ENCODE measurements at regions not wholly inside any gene's neighbourhood (a gene's known extent, or its start where the extent isn't known, plus 50 kb on each side); places are given as distances from the start of the nearest gene placed in this dataset.

DNA sequence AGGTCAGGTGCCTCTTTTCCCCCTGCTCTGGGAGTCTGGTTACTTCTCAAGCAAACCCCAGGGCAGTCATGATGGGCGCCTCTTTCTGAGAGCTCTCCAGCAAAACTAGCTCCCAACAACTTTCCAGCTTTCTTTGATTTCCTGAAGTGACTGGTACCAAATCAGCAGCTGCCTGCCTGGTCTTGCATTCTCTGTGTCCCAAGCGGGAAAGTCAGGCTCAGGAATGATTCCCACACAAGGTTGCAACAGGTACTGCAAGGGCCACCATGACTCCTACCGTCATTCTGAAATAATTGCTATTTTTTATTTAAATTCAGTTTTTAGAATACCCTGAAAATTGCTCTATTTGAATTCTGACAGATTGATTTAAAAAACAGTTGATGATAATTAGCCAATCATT, 658.7 kb downstream of the SQOR start:
- H3K27me3 ChIP-seq (replicated peaks; ENCODE audit: control insufficient read depth, insufficient read depth, low read length) = no peaks in the 10 kb centered on the region
- no peaks in the 10 kb centered on the region for H3K9me3 ChIP-seq (ENCODE audit: control insufficient read depth, low read length)
- H3K36me3 ChIP-seq (ENCODE audit: control insufficient read depth, insufficient read depth, low read length, severe bottlenecking) = no peaks in the 10 kb centered on the region
- H3K4me3 ChIP-seq (ENCODE audit: low read length) = no peak overlapping the region
- DNase-seq (ENCODE audit: low read depth) = no peak
- no peaks in the 10 kb centered on the region for H3K4me1 ChIP-seq (ENCODE audit: control insufficient read depth, insufficient read depth, low read length)
- no peak overlapping the region for H3K9ac ChIP-seq (ENCODE audit: low read length)

DNA sequence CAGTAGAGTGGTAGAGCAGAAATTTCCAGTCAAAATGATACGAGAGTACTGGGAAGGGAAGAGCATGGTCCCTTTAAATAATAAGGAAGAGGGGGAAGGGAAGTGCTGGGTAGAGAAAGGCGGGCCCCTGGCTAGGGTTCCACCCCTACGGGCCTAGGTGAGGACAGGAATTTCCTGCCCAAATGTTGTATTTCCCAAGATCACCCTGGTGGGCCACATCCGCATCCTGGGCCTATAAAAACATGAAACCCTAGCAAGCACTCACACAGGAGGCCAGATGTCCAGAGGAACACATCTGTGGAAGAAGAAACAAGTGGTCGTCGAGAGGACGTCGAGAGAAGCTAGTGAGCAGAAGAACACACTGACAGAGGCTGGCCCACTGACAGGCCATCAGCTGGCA, 661.2 kb downstream of the SQOR start:
- no peaks in the 10 kb centered on the region for H3K4me1 ChIP-seq (ENCODE audit: control insufficient read depth, insufficient read depth, low read length)
- DNase-seq (ENCODE audit: low read depth) = no peak
- H3K9ac ChIP-seq (ENCODE audit: low read length) = no peak overlapping the region
- no peaks in the 10 kb centered on the region for H3K27me3 ChIP-seq (replicated peaks; ENCODE audit: control insufficient read depth, insufficient read depth, low read length)
- H3K4me3 ChIP-seq (ENCODE audit: low read length) = no peak overlapping the region
- no peaks in the 10 kb centered on the region for H3K9me3 ChIP-seq (ENCODE audit: control insufficient read depth, low read length)
- no peaks in the 10 kb centered on the region for H3K36me3 ChIP-seq (ENCODE audit: control insufficient read depth, insufficient read depth, low read length, severe bottlenecking)

DNA sequence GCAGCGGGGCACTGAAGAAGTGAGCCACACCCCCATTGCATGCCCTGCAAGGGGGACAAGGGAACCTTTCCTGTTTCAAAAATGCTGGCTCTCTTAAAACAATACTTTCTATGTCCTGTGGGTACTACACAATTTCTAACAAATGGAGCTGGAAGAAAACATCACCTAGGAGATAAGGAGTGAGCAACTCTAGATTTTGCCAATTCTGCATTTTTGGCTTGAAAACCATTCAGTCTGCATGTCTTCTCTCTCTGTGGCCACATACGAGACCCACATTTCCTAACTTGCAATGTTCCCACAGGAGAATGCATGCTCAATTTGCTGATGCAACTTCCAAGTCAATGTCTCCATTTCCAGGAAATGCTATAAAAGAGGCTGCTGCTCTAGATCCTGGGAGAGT, 662.0 kb downstream of the SQOR start:
- H3K36me3 ChIP-seq (ENCODE audit: control insufficient read depth, insufficient read depth, low read length, severe bottlenecking) = no peaks in the 10 kb centered on the region
- no peaks in the 10 kb centered on the region for H3K9me3 ChIP-seq (ENCODE audit: control insufficient read depth, low read length)
- H3K9ac ChIP-seq (ENCODE audit: low read length) = no peak overlapping the region
- H3K27me3 ChIP-seq (replicated peaks; ENCODE audit: control insufficient read depth, insufficient read depth, low read length) = no peaks in the 10 kb centered on the region
- H3K4me1 ChIP-seq (ENCODE audit: control insufficient read depth, insufficient read depth, low read length) = peaks cover 5% of the 10 kb centered on the region
- H3K4me3 ChIP-seq (ENCODE audit: low read length) = no peak overlapping the region
- DNase-seq (ENCODE audit: low read depth) = no peak

DNA sequence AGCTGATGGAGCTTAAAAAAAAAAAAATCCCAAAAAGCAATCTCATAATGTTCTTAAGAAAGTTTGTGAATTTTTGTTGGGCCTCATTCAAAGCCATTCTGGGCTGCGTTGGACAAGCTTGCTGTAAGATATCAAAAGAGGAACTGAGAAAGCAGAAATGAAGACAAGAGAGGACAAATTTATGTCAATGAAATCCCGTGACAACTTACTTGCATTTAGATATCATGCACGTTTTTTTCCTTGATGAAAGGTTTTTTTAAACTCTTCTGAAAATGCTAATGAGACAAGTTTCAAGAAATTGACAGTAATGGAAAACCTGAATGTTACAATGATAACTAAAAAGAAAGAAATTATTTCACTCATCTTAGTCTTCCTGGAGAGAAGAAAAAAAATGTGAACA, 662.9 kb downstream of the SQOR start:
- Histone ChIP-seq H3K9me3 (ENCODE audit: control insufficient read depth, low read length) (no peaks in the 10 kb centered on the region), H3K4me1 (ENCODE audit: control insufficient read depth, insufficient read depth, low read length) (peaks cover 5% of the 10 kb centered on the region), H3K4me3 (ENCODE audit: low read length) (no peak overlapping the region), H3K27me3 (replicated peaks; ENCODE audit: control insufficient read depth, insufficient read depth, low read length) (no peaks in the 10 kb centered on the region), H3K9ac (ENCODE audit: low read length) (no peak overlapping the region), H3K36me3 (ENCODE audit: control insufficient read depth, insufficient read depth, low read length, severe bottlenecking) (no peaks in the 10 kb centered on the region)
- no peak for DNase-seq (ENCODE audit: low read depth)

DNA sequence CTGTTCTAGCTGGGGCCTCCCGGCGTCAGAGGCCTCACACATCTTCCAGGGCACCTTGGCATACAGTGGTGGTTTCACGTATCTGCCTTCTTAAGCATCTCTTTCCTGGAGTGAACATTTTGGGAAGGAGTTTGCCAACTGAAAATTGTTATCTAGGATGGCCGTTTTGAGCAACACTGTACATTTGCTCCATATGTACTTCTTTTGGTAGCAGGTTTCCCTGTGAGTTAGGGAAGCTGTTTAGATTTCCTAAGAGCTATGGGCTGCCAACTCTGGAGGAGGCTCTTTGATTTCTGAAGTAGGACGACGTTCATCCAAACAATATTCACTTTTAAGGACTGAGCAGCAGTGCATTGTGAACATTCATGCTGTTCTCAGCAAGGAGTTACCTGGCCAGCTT, 665.9 kb downstream of the SQOR start:
- no peak for DNase-seq (ENCODE audit: low read depth)
- H3K4me3 ChIP-seq (ENCODE audit: low read length) = no peak overlapping the region
- no peak overlapping the region for H3K9ac ChIP-seq (ENCODE audit: low read length)
- no peaks in the 10 kb centered on the region for H3K36me3 ChIP-seq (ENCODE audit: control insufficient read depth, insufficient read depth, low read length, severe bottlenecking)
- H3K4me1 ChIP-seq (ENCODE audit: control insufficient read depth, insufficient read depth, low read length) = peaks cover 5% of the 10 kb centered on the region
- H3K9me3 ChIP-seq (ENCODE audit: control insufficient read depth, low read length) = no peaks in the 10 kb centered on the region
- peaks cover under 1% of the 10 kb centered on the region for H3K27me3 ChIP-seq (replicated peaks; ENCODE audit: control insufficient read depth, insufficient read depth, low read length)

DNA sequence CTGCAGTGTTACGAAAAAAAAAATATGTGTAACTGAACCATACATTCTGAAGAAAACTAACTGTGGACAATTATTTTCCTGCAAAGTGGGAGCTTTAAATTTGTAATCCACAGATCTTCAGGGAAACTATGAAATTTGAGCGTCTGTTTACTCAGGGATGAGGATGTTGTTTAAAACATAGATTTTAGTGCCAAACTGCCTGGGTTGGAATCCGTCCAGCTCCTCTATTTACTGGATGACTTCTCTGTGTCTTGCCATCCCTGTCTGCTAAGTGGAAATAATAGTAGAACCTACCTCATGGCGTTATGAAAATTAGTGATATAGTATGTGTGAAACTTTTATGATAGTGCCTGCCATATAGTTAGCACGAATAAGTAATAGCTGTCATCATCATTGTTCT, 666.5 kb downstream of the SQOR start:
- Histone ChIP-seq H3K4me1 (ENCODE audit: control insufficient read depth, insufficient read depth, low read length) (peaks cover 5% of the 10 kb centered on the region), H3K9me3 (ENCODE audit: control insufficient read depth, low read length) (no peaks in the 10 kb centered on the region), H3K9ac (ENCODE audit: low read length) (no peak overlapping the region), H3K27me3 (replicated peaks; ENCODE audit: control insufficient read depth, insufficient read depth, low read length) (peaks cover 6% of the 10 kb centered on the region), H3K36me3 (ENCODE audit: control insufficient read depth, insufficient read depth, low read length, severe bottlenecking) (no peaks in the 10 kb centered on the region), H3K4me3 (ENCODE audit: low read length) (no peak overlapping the region)
- DNase-seq (ENCODE audit: low read depth) = no peak

DNA sequence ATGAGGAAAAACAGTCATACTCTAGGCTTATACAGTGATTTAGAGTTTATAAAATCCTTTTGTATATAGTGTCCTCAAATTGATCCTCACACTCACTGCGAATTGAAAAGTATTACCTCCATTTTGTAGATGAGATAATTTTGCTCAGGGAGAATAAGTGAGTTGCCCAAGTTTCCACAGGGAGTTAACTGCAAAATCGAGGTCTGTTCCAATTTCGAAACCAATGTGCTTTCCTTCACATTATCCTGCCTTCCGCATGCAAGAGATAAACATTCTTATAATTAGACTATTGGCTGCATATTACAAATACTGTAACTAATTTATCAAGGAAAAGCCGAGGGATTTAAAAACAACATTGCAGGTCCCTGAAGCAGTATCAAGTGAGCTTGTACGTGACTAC, 667.0 kb downstream of the SQOR start:
- Histone ChIP-seq H3K9ac (ENCODE audit: low read length) (no peak overlapping the region), H3K36me3 (ENCODE audit: control insufficient read depth, insufficient read depth, low read length, severe bottlenecking) (no peaks in the 10 kb centered on the region), H3K4me1 (ENCODE audit: control insufficient read depth, insufficient read depth, low read length) (peaks cover 5% of the 10 kb centered on the region), H3K27me3 (replicated peaks; ENCODE audit: control insufficient read depth, insufficient read depth, low read length) (peaks cover 7% of the 10 kb centered on the region), H3K9me3 (ENCODE audit: control insufficient read depth, low read length) (no peaks in the 10 kb centered on the region), H3K4me3 (ENCODE audit: low read length) (no peak overlapping the region)
- DNase-seq (ENCODE audit: low read depth) = no peak

DNA sequence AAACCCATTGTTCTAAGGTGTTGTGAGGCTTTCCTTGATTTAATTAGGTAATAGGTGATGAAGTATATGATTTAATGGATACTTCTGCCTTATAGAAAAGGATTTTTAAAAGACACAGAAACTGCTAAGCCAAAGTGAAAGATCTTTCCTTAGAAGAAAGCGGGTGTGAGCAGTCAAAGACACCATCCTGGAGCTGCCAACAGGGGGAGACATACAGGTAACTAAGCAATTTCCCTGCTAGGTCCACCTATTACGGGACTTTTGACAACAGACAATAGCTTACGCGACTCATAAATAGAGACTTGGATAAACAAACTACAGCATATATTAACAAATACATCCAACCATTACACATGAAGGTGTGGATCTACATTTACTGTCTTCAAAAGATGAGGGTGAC, 669.5 kb downstream of the SQOR start:
- peaks cover 13% of the 10 kb centered on the region for H3K27me3 ChIP-seq (replicated peaks; ENCODE audit: control insufficient read depth, insufficient read depth, low read length)
- no peaks in the 10 kb centered on the region for H3K36me3 ChIP-seq (ENCODE audit: control insufficient read depth, insufficient read depth, low read length, severe bottlenecking)
- H3K4me1 ChIP-seq (ENCODE audit: control insufficient read depth, insufficient read depth, low read length) = peaks cover 5% of the 10 kb centered on the region
- H3K9ac ChIP-seq (ENCODE audit: low read length) = no peak overlapping the region
- no peak for DNase-seq (ENCODE audit: low read depth)
- no peak overlapping the region for H3K4me3 ChIP-seq (ENCODE audit: low read length)
- H3K9me3 ChIP-seq (ENCODE audit: control insufficient read depth, low read length) = no peaks in the 10 kb centered on the region

DNA sequence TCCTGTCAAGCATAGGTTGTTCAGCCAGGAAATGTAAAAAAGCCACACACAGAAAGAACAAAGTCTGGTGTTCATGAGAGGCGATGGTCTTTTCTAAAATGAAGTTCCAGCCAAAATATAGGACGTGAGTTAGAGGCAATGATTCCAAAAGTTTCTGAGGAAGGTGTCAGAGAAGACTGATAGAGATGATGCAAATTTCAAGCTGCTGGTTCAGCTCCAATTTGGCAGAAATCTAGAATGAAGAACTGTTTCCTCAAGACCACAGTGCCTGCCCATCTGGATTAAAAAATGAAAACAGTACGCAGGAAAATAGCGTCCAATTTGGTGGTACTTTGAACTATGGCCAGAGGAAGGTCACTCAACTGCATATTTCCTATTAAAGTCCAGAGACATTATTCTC, 672.9 kb downstream of the SQOR start:
- Histone ChIP-seq H3K9ac (ENCODE audit: low read length) (no peak overlapping the region), H3K36me3 (ENCODE audit: control insufficient read depth, insufficient read depth, low read length, severe bottlenecking) (no peaks in the 10 kb centered on the region), H3K9me3 (ENCODE audit: control insufficient read depth, low read length) (no peaks in the 10 kb centered on the region), H3K27me3 (replicated peaks; ENCODE audit: control insufficient read depth, insufficient read depth, low read length) (peaks cover 16% of the 10 kb centered on the region), H3K4me3 (ENCODE audit: low read length) (no peak overlapping the region), H3K4me1 (ENCODE audit: control insufficient read depth, insufficient read depth, low read length) (no peaks in the 10 kb centered on the region)
- no peak for DNase-seq (ENCODE audit: low read depth)

DNA sequence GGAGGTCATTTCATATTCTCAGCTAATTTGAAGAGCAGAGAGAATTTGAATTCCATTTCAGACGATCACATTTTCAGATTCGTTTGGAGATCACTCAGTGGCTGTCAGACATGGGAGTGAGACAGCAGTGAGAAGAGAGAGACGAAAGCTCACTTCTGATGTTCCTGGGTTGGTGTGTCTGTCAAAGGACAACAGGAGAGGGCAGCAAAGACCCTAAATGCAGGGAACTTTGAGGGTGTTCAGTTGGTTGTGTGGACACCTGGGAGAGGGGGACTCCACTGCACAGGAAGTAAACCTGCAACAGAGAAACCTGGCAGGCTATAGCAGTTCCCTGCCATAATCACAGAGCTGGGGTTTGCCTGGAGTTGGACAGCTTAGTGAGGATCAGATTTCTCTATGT, 675.1 kb downstream of the SQOR start:
- no peaks in the 10 kb centered on the region for H3K4me1 ChIP-seq (ENCODE audit: control insufficient read depth, insufficient read depth, low read length)
- H3K9me3 ChIP-seq (ENCODE audit: control insufficient read depth, low read length) = no peaks in the 10 kb centered on the region
- no peaks in the 10 kb centered on the region for H3K36me3 ChIP-seq (ENCODE audit: control insufficient read depth, insufficient read depth, low read length, severe bottlenecking)
- DNase-seq (ENCODE audit: low read depth) = no peak
- no peak overlapping the region for H3K9ac ChIP-seq (ENCODE audit: low read length)
- H3K27me3 ChIP-seq (replicated peaks; ENCODE audit: control insufficient read depth, insufficient read depth, low read length) = peaks cover 21% of the 10 kb centered on the region
- H3K4me3 ChIP-seq (ENCODE audit: low read length) = no peak overlapping the region

DNA sequence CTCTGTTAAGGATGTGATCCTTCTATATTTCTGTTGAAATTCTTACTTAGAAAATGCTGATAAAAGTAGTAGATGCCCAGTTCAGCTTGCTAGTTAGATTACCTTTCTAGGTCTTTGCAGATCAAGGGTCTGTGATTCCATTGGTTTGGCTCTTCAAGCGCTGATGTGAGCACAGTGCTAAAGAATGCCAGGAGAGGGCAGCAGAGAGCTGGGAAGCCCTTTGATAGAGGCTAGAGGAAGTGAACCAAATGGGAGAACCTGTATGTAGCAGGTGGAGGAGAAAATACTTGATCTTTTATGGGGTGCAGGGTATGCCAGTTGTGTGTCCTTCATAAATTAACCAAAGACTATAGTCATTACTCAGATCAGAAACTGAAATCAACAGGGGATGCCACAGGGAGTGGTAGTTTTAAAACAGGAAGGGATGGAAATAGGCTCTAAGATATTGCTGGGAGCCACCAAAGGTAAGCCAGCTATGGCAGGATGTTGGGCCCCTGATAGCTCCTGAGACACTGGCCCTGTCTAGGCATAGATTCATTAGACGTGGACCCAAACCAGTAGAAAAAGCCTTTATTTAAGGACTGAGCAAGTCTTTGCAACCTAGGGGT, 677.4 kb downstream of the SQOR start:
- Histone ChIP-seq H3K4me1 (ENCODE audit: control insufficient read depth, insufficient read depth, low read length) (no peaks in the 10 kb centered on the region), H3K27me3 (replicated peaks; ENCODE audit: control insufficient read depth, insufficient read depth, low read length) (peaks cover 17% of the 10 kb centered on the region), H3K9me3 (ENCODE audit: control insufficient read depth, low read length) (no peaks in the 10 kb centered on the region), H3K4me3 (ENCODE audit: low read length) (no peak overlapping the region), H3K36me3 (ENCODE audit: control insufficient read depth, insufficient read depth, low read length, severe bottlenecking) (no peaks in the 10 kb centered on the region), H3K9ac (ENCODE audit: low read length) (no peak overlapping the region)
- DNase-seq (ENCODE audit: low read depth) = peak; percentile 76

DNA sequence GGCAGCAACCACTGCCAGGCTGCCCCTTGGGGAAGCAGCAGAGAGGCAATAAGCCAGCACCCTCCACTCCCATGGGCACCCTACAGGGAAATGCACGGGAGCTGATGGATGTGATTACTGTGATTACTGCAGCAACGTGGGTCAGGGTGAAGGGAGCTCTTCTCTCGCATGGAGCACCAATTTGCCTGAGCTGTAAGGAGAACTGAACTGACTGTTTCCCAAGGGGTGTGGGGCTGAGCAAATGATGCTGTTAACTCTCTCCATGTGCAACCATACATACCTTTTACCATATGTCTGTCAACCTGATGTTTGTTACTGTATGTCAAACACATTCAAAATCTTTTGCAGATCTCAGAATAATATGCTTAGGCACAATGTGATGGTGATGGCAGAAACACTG, 680.6 kb downstream of the SQOR start:
- Histone ChIP-seq H3K9me3 (ENCODE audit: control insufficient read depth, low read length) (no peaks in the 10 kb centered on the region), H3K27me3 (replicated peaks; ENCODE audit: control insufficient read depth, insufficient read depth, low read length) (peaks cover 9% of the 10 kb centered on the region), H3K9ac (ENCODE audit: low read length) (no peak overlapping the region), H3K4me1 (ENCODE audit: control insufficient read depth, insufficient read depth, low read length) (no peaks in the 10 kb centered on the region), H3K36me3 (ENCODE audit: control insufficient read depth, insufficient read depth, low read length, severe bottlenecking) (no peaks in the 10 kb centered on the region), H3K4me3 (ENCODE audit: low read length) (no peak overlapping the region)
- no peak for DNase-seq (ENCODE audit: low read depth)

All from adipocyte (in vitro differentiated cells).